ENCODE measurements at regions not wholly inside any gene's neighbourhood (a gene's known extent, or its start where the extent isn't known, plus 50 kb on each side); places are given as distances from the start of the nearest gene placed in this dataset.

GRCh38 chr1:29697391-29697780, 461.1 kb downstream of the PTPRU start:
- no peak overlapping the region for H3K27ac ChIP-seq
- peaks cover 0 to 3% (median 0%) of the 10 kb centered on the region in 8 donors for H3K9me3 ChIP-seq
- H3K4me3 ChIP-seq, result no peak overlapping the region
- no peaks in the 10 kb centered on the region for H3K4me1 ChIP-seq
- no peak for DNase-seq
- 87 to 93% (median 89%) methylated on average over 9 to 10 of the region's 10 CpGs for WGBS, 5 donors
- intact Hi-C loops (cut with DNase I; ENCODE audit: low total_unique reads), result no loop called here
- no peaks in the 10 kb centered on the region for H3K36me3 ChIP-seq
- H3K27me3 ChIP-seq (replicated peaks in 1 of 7), result peaks cover 0 to 17% (median 0%) of the 10 kb centered on the region in 7 donors
- no peak for TF ChIP-seq POLR2AphosphoS5 (IDR thresholded peaks at IDR 0.05)
- TF ChIP-seq, protein P1, sequence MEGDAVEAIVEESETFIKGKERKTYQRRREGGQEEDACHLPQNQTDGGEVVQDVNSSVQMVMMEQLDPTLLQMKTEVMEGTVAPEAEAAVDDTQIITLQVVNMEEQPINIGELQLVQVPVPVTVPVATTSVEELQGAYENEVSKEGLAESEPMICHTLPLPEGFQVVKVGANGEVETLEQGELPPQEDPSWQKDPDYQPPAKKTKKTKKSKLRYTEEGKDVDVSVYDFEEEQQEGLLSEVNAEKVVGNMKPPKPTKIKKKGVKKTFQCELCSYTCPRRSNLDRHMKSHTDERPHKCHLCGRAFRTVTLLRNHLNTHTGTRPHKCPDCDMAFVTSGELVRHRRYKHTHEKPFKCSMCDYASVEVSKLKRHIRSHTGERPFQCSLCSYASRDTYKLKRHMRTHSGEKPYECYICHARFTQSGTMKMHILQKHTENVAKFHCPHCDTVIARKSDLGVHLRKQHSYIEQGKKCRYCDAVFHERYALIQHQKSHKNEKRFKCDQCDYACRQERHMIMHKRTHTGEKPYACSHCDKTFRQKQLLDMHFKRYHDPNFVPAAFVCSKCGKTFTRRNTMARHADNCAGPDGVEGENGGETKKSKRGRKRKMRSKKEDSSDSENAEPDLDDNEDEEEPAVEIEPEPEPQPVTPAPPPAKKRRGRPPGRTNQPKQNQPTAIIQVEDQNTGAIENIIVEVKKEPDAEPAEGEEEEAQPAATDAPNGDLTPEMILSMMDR (IDR thresholded peaks at IDR 0.05 in 8 of 11, conservative IDR thresholded peaks at IDR 0.05 in 3 of 11), result no peak
- no peak for TF ChIP-seq POLR2A (IDR thresholded peaks at IDR 0.05)

GRCh38 chr1:29696656-29697390, 460.5 kb downstream of the PTPRU start:
- no peak for TF ChIP-seq POLR2A (IDR thresholded peaks at IDR 0.05)
- TF ChIP-seq POLR2AphosphoS5 (IDR thresholded peaks at IDR 0.05), result no peak
- TF ChIP-seq, protein P1 (IDR thresholded peaks at IDR 0.05 in 8 of 11, conservative IDR thresholded peaks at IDR 0.05 in 3 of 11), result no peak
- WGBS, 5 donors, result 81 to 86% (median 84%) methylated on average over 20 of the region's 20 CpGs
- Histone ChIP-seq H3K4me1 (no peaks in the 10 kb centered on the region), H3K36me3 (no peaks in the 10 kb centered on the region), H3K4me3 (no peak overlapping the region), H3K9me3 (peaks cover 0 to 3% (median 0%) of the 10 kb centered on the region in 8 donors), H3K27ac (no peak overlapping the region), H3K27me3 (replicated peaks in 1 of 7) (peaks cover 0 to 17% (median 0%) of the 10 kb centered on the region in 7 donors)
- no peak for DNase-seq
- intact Hi-C loops (cut with DNase I; ENCODE audit: low total_unique reads), result no loop called here

GRCh38 chr1:29695803-29696202, 459.5 kb downstream of the PTPRU start:
- 78 to 83% (median 82%) methylated on average over 5 of the region's 5 CpGs for WGBS, 5 donors
- peaks cover 0 to 17% (median 0%) of the 10 kb centered on the region in 7 donors for H3K27me3 ChIP-seq (replicated peaks in 1 of 7)
- DNase-seq, result no peak
- peaks cover 0 to 3% (median 0%) of the 10 kb centered on the region in 8 donors for H3K9me3 ChIP-seq
- H3K36me3 ChIP-seq, result no peaks in the 10 kb centered on the region
- no peak overlapping the region for H3K4me3 ChIP-seq
- intact Hi-C loops (cut with DNase I; ENCODE audit: low total_unique reads), result no loop called here
- TF ChIP-seq POLR2AphosphoS5 (IDR thresholded peaks at IDR 0.05) (no peak), POLR2A (IDR thresholded peaks at IDR 0.05) (no peak)
- TF ChIP-seq, protein P1 (IDR thresholded peaks at IDR 0.05 in 8 of 11, conservative IDR thresholded peaks at IDR 0.05 in 3 of 11), result no peak
- no peak overlapping the region for H3K27ac ChIP-seq
- H3K4me1 ChIP-seq, result no peaks in the 10 kb centered on the region

GRCh38 chr1:29695036-29695435, 458.7 kb downstream of the PTPRU start:
- 60 to 82% (median 75%) methylated on average over 3 of the region's 3 CpGs for WGBS, 5 donors

More at GRCh38 chr1:29695036-29695435, 458.7 kb downstream of the PTPRU start:
- Histone ChIP-seq H3K4me1 (peaks cover 0 to under 1% (median 0%) of the 10 kb centered on the region in 6 donors), H3K9me3 (peaks cover 0 to 3% (median 0%) of the 10 kb centered on the region in 8 donors), H3K36me3 (no peaks in the 10 kb centered on the region), H3K27me3 (replicated peaks in 1 of 7) (peaks cover 0 to 23% (median 0%) of the 10 kb centered on the region in 7 donors), H3K4me3 (no peak overlapping the region), H3K27ac (no peak overlapping the region)
- DNase-seq, result no peak
- intact Hi-C loops (cut with DNase I; ENCODE audit: low total_unique reads), result no loop called here
- no peak for TF ChIP-seq POLR2AphosphoS5 (IDR thresholded peaks at IDR 0.05)
- no peak for TF ChIP-seq POLR2A (IDR thresholded peaks at IDR 0.05)
- TF ChIP-seq, protein P1 (IDR thresholded peaks at IDR 0.05 in 8 of 11, conservative IDR thresholded peaks at IDR 0.05 in 3 of 11), result no peak

Data from spleen (tissue), 11 donors.